ENCODE measurements at regions not wholly inside any gene's neighbourhood (a gene's known extent, or its start where the extent isn't known, plus 50 kb on each side); places are given as distances from the start of the nearest gene placed in this dataset.

GRCh38 chr9:129343424-129344375 is 165.6 kb upstream of the IER5L start:
- Histone ChIP-seq H3K18ac (ENCODE audit: extremely low read depth, low read length) (peak overlapping the region; percentile 36; the same call in 1 of the 2 replicates), H3K4me3 (ENCODE audit: extremely low read depth in 1 of 4, insufficient read depth in 2 of 4, low read depth in 3 of 4, low read length in 4 of 4) (no peak overlapping the region), H3K79me2 (ENCODE audit: control insufficient read depth in 1 of 2, insufficient read depth in 2 of 2, low read length in 2 of 2) (no peaks in the 10 kb centered on the region), H3K4ac (replicated peaks; ENCODE audit: insufficient read length, low read depth, low read length) (no peak overlapping the region), H3K14ac (ENCODE audit: insufficient read length) (no peak overlapping the region), H4K5ac (ENCODE audit: insufficient read length, low read depth, low read length) (no peak overlapping the region), H4K20me1 (replicated peaks in 1 of 2; ENCODE audit: control insufficient read depth in 1 of 2, insufficient read depth in 2 of 2, low read length in 2 of 2) (peaks cover 0 to 16% of the 10 kb centered on the region in 2 experiments), H3K23me2 (ENCODE audit: low read depth, low read length) (peaks cover 15% of the 10 kb centered on the region), H3K4me2 (ENCODE audit: insufficient read depth in 1 of 2, low read depth in 2 of 2, low read length in 2 of 2) (no peak overlapping the region), H3K56ac (replicated peaks; ENCODE audit: insufficient read length, low read depth, low read length) (no peak overlapping the region), H4K8ac (ENCODE audit: extremely low read depth, insufficient read depth, low read length) (peak overlapping the region; percentile 73), H3K4me1 (replicated peaks in 1 of 4; ENCODE audit: control insufficient read depth in 3 of 4, insufficient read depth in 4 of 4, low read length in 3 of 4) (peaks cover 0 to 10% (median 5%) of the 10 kb centered on the region in 4 experiments; a peak in 5 of 7 replicates), H3K27me3 (replicated peaks in 1 of 4; ENCODE audit: control insufficient read depth in 3 of 4, extremely low read depth in 1 of 4, insufficient read depth in 3 of 4, low read length in 3 of 4) (no peaks in the 10 kb centered on the region), H2BK5ac (ENCODE audit: low read depth, low read length) (peak overlapping the region; percentile 28; the same call in 1 of the 2 replicates), H3K79me1 (ENCODE audit: low read depth, low read length) (peaks cover 5% of the 10 kb centered on the region; the same call in 1 of the 2 replicates), H4K91ac (replicated peaks; ENCODE audit: insufficient read length, low read length) (peak overlapping the region; percentile 75), H2BK120ac (replicated peaks; ENCODE audit: low read depth, low read length) (no peak overlapping the region), H3K9ac (replicated peaks in 1 of 4; ENCODE audit: extremely low read depth in 1 of 4, low read depth in 3 of 4, low read length in 3 of 4) (no peak overlapping the region), H2BK15ac (ENCODE audit: low read length) (0 out of 2 replicates have a peak overlapping the region, but pooled peaks have one; percentile 81), H3K27ac (ENCODE audit: low read depth, low read length) (no peak overlapping the region), H3K36me3 (ENCODE audit: control insufficient read depth in 2 of 4, insufficient read depth in 4 of 4, low read length in 3 of 4) (no peaks in the 10 kb centered on the region; a peak in 1 of 8 replicates), H2BK20ac (ENCODE audit: low read length) (peak overlapping the region; percentile 40; the same call in 1 of the 2 replicates), H2BK12ac (ENCODE audit: low read depth, low read length) (peak overlapping the region; percentile 76; the same call in 1 of the 2 replicates), H2AFZ (ENCODE audit: low read length) (no peak overlapping the region), H2AK5ac (ENCODE audit: low read depth, low read length) (peak overlapping the region; percentile 89; the same call in 1 of the 2 replicates), H3K23ac (ENCODE audit: insufficient read length) (no peak overlapping the region), H3K9me3 (ENCODE audit: insufficient read depth in 2 of 2, low read depth in 1 of 2, low read length in 1 of 2) (no peaks in the 10 kb centered on the region)
- CTCF ChIA-PET (ENCODE audit: partially characterized antibody), result interaction anchor here (1.0 to 1.9 kb wide), 4 partner anchors 9 to 281 kb away, joined by 3 to 8 read pairs (median 4); no protein-coding TSS in a partner anchor
- DNase-seq (ENCODE audit: low read depth in 1 of 2, low spot score in 2 of 2) (no peak), FAIRE-seq (no peak)
- 83% methylated on average over 28 of the region's 28 CpGs; no CpG with 5 or more reads in 1 of the 2 experiments for WGBS, 2 experiments (ENCODE audit: extremely low coverage in 1 of 2, insufficient coverage in 1 of 2, insufficient read length in 1 of 2, insufficient replicate concordance in 2 of 2, low coverage in 1 of 2, low lambda C conversion rate in 2 of 2, missing lambda C conversion rate in 1 of 2)
- POLR2A ChIA-PET (ENCODE audit: partially characterized antibody), result interaction anchor here (1.0 to 1.5 kb wide), 4 partner anchors 10 to 163 kb away, joined by 3 read pairs; no protein-coding TSS in a partner anchor
- no peak for TF ChIP-seq RNF2 (IDR thresholded peaks at IDR 0.05; ENCODE audit: borderline replicate concordance, low read depth, low read length, missing control alignments, poor library complexity, severe bottlenecking)
- peak; percentile 59 for TF ChIP-seq CEBPB (IDR thresholded peaks at IDR 0.05; ENCODE audit: low read depth, low read length)
- TF ChIP-seq ASH2L (IDR thresholded peaks at IDR 0.05; ENCODE audit: low read length), result no peak
- TF ChIP-seq GABPA (IDR thresholded peaks at IDR 0.05; ENCODE audit: borderline replicate concordance, insufficient read depth, low read length), result no peak
